ENCODE measurements at regions not wholly inside any gene's neighbourhood (a gene's known extent, or its start where the extent isn't known, plus 50 kb on each side); places are given as distances from the start of the nearest gene placed in this dataset.

- TF ChIP-seq CTCF (conservative IDR thresholded peaks at IDR 0.05), result no peak
- Mint-ChIP-seq H3K27ac (no peak overlapping the region), H3K4me3 (no peak overlapping the region), H3K4me1 (no peaks in the 10 kb centered on the region), H3K27me3 (ENCODE audit: low read depth) (peaks cover 4% of the 10 kb centered on the region; the same call in 1 of the 2 replicates), H3K36me3 (ENCODE audit: insufficient read depth in 1 of 3, low read depth in 3 of 3) (0 out of 7 replicates have a peak, but pooled peaks cover 0 to 5% (median 4%) of the 10 kb centered on the region in 3 experiments), H3K9me3 (peaks cover 6 to 7% of the 10 kb centered on the region in 2 experiments)
- Histone ChIP-seq H2BK5ac (ENCODE audit: insufficient read length, low read length) (no peak overlapping the region), H3T11ph (ENCODE audit: low read length) (no peak overlapping the region), H3K9me3 (ENCODE audit: control insufficient read depth, low read depth, low read length) (no peaks in the 10 kb centered on the region), H4K8ac (replicated peaks; ENCODE audit: insufficient read length, low read depth, low read length) (no peak overlapping the region), H3K4ac (ENCODE audit: low read depth, low read length) (no peak overlapping the region), H3K4me2 (ENCODE audit: insufficient read depth, insufficient read length, low read length) (no peak overlapping the region), H3K4me1 (ENCODE audit: insufficient read depth, low read length) (no peaks in the 10 kb centered on the region), H3K56ac (ENCODE audit: insufficient read length, low read depth, low read length) (no peak overlapping the region), H2BK120ac (ENCODE audit: low read depth, low read length, poor library complexity, severe bottlenecking) (no peak overlapping the region), H2AK5ac (ENCODE audit: insufficient read length, low read length) (no peak overlapping the region), H3K27me3 (ENCODE audit: insufficient read depth, low read length) (no peaks in the 10 kb centered on the region), H3K18ac (ENCODE audit: insufficient read length, low read depth, low read length) (no peak overlapping the region), H3K27ac (ENCODE audit: insufficient read length, low read depth, low read length) (no peak overlapping the region), H3K23ac (ENCODE audit: insufficient read length, low read depth, low read length) (no peak overlapping the region), H3K9ac (ENCODE audit: extremely low read depth, insufficient read length, low read length) (no peak overlapping the region), H2BK12ac (ENCODE audit: insufficient read length, low read depth, low read length) (no peak overlapping the region), H2AFZ (ENCODE audit: low read length) (no peak overlapping the region), H2BK15ac (ENCODE audit: low read depth, low read length) (no peak overlapping the region), H3K79me1 (ENCODE audit: insufficient read depth, low read depth, low read length, poor library complexity, severe bottlenecking) (no peaks in the 10 kb centered on the region), H4K5ac (ENCODE audit: insufficient read length, low read depth, low read length) (no peak overlapping the region), H4K20me1 (ENCODE audit: control insufficient read depth, insufficient read depth, insufficient read length) (no peaks in the 10 kb centered on the region), H3K79me2 (ENCODE audit: insufficient read depth, low read length) (no peaks in the 10 kb centered on the region), H3K23me2 (ENCODE audit: insufficient read length, low read depth, low read length, poor library complexity, severe bottlenecking) (no peaks in the 10 kb centered on the region), H3K14ac (ENCODE audit: insufficient read depth, low read length) (no peak overlapping the region), H4K91ac (ENCODE audit: insufficient read length, low read depth, low read length) (no peak overlapping the region), H2BK20ac (ENCODE audit: low read depth, low read length, poor library complexity, severe bottlenecking) (no peak overlapping the region)
- no peak for DNase-seq
- WGBS (ENCODE audit: extremely low coverage, insufficient read length, low lambda C conversion rate), result no CpG with 5 or more reads among the region's 5 CpGs
These were observed 478.2 kb upstream of the PFKP start for GRCh38 chr10:2589196-2589595.
